K562 (cell line): ENCODE measurements at regions not wholly inside any gene's neighbourhood (a gene's known extent, or its start where the extent isn't known, plus 50 kb on each side); places are given as distances from the start of the nearest gene placed in this dataset.

Source experiments
- ATAC-seq: fragments of 200-7000 bp; cut with Tn5 transposase; 3 replicates; pipeline ENCODE4 v1.9.1; 2020; ENCODE audit warnings: moderate library complexity
- BruUV-seq: library from RNA; stranded (reverse); fragments of 400-500 nt; replicated peaks from 2 replicates; lab custom pipeline; 2021; lab: Mats Ljungman, UMichigan
- CTCF ChIA-PET: fragments of 300-600 bp; formaldehyde crosslinking; extraction: SDS; loops from one replicate; lab custom pipeline; 2021; ENCODE audit warnings: low intra/inter-chr PET ratio; lab: Yijun Ruan, JAX
- POLR2A ChIA-PET: fragments of 300-600, 350-650 bp; sonication (Branson Sonifier 250); formaldehyde crosslinking; extraction: SDS; loops from one replicate; lab custom pipeline; 2021; ENCODE audit warnings: antibody characterized with exemption, inconsistent platforms; lab: Yijun Ruan, JAX
- DNase-seq, 4 experiments: peaks; one replicate each; pipeline versions ENCODE4 v3.0.0 to v3.0.0-alpha.2; 2011 to 2018; ENCODE audit warnings: low spot score in 3 of 4, mixed read lengths in 3 of 4; ENCODE audit errors: extremely low read depth in 1 of 4
- FAIRE-seq: peaks from 2 replicates; lab custom pipeline; 2011; peaks lifted over from hg19 to GRCh38; lab: Jason Lieb, UNC
- H2AFZ ChIP-seq: 2 replicates; pipeline ENCODE4 v1.6.0; 2011; ENCODE audit warnings: low read depth, low read length, control low read depth, inconsistent platforms
- H3K27ac ChIP-seq: fragments of 200-600 bp; 3 replicates; pipeline ENCODE4 v1.8.0; 2011; ENCODE audit warnings: low read depth, mild to moderate bottlenecking, control low read depth, inconsistent platforms, low read length, moderate library complexity, mixed read lengths; ENCODE audit errors: extremely low read depth
- H3K27me3 ChIP-seq, 2 experiments: fragments of 300-600 bp in 1 of 2; 2 replicates in 1 of 2; 3 replicates in 1 of 2; pipeline versions ENCODE4 v1.6.0 to v1.8.0; 2011; ENCODE audit warnings: inconsistent platforms in 2 of 2, low read length in 2 of 2, mild to moderate bottlenecking in 1 of 2, mixed read lengths in 1 of 2, moderate library complexity in 1 of 2; ENCODE audit not compliant: control insufficient read depth in 2 of 2, insufficient read depth in 2 of 2
- H3K36me3 ChIP-seq: fragments of 300-600 bp; 3 replicates; pipeline ENCODE4 v1.8.0; 2011; ENCODE audit warnings: mild to moderate bottlenecking, low read length, inconsistent platforms; ENCODE audit not compliant: control insufficient read depth, insufficient read depth
- H3K4me1 ChIP-seq, 2 experiments: fragments of 200-600 bp in 1 of 2; replicated peaks in 1 of 2; 2 replicates in 1 of 2; 3 replicates in 1 of 2; pipeline versions ENCODE4 v1.5.1 to v1.8.0; 2011; ENCODE audit warnings: inconsistent platforms in 2 of 2, low read length in 2 of 2, mild to moderate bottlenecking in 1 of 2, mixed read lengths in 1 of 2, moderate library complexity in 1 of 2; ENCODE audit not compliant: control insufficient read depth in 2 of 2, insufficient read depth in 2 of 2
- H3K4me2 ChIP-seq: 2 replicates; pipeline ENCODE4 v1.6.1; 2011; ENCODE audit warnings: low read length, control low read depth, inconsistent platforms, mixed read lengths; ENCODE audit not compliant: insufficient read depth
- H3K4me3 ChIP-seq: fragments of 200-600 bp; sonication (generic), shearing (Covaris generic); 2 replicates; pipeline ENCODE4 v1.5.1; 2016; ENCODE audit warnings: control low read depth, inconsistent platforms
- H3K79me2 ChIP-seq: fragments of 200-600 bp; 3 replicates; pipeline ENCODE4 v1.8.0; 2011; ENCODE audit warnings: low read length, inconsistent platforms; ENCODE audit not compliant: control insufficient read depth, insufficient read depth
- H3K9ac ChIP-seq, 2 experiments: 2 replicates each; pipeline versions ENCODE4 v1.6.0 to v1.6.1; 2011; ENCODE audit warnings: low read depth in 2 of 2, low read length in 2 of 2, control low read depth in 1 of 2, inconsistent platforms in 1 of 2, mild to moderate bottlenecking in 1 of 2, mixed read lengths in 1 of 2; ENCODE audit not compliant: insufficient read depth in 1 of 2
- H3K9me1 ChIP-seq: one replicate; pipeline ENCODE4 v1.6.0; 2011; ENCODE audit warnings: inconsistent platforms, mild to moderate bottlenecking, low read length, moderate library complexity; ENCODE audit not compliant: control insufficient read depth, insufficient read depth
- H3K9me3 ChIP-seq: replicated peaks from 2 replicates; pipeline ENCODE4 v1.5.1; 2011; ENCODE audit warnings: low read depth, low read length, inconsistent platforms; ENCODE audit not compliant: control insufficient read depth, insufficient read depth
- H4K20me1 ChIP-seq: replicated peaks from 2 replicates; pipeline ENCODE4 v1.6.1; 2011; ENCODE audit warnings: low read length, inconsistent platforms, mixed read lengths; ENCODE audit not compliant: control insufficient read depth, insufficient read depth
- CSDE1 ChIP-seq, 2 experiments: fragments of 450-650 bp; IDR thresholded peaks; 2 replicates each; pipeline ENCODE4 v1.6.1; 2016; ENCODE audit warnings: mild to moderate bottlenecking in 1 of 2
- ELF1 ChIP-seq: fragments of 200-800 bp; sonication (Bioruptor generic); IDR thresholded peaks from 2 replicates; pipeline ENCODE4 v1.6.1; 2016; ENCODE audit warnings: missing genetic modification characterization, missing compliant biosample characterization
- PCBP1 ChIP-seq: fragments of 200-400 bp; formaldehyde crosslinking; IDR thresholded peaks from 2 replicates; pipeline ENCODE4 v1.6.1; 2018; ENCODE audit warnings: mild to moderate bottlenecking, low read depth, low read length; ENCODE audit not compliant: poor library complexity, severe bottlenecking
- RBM34 ChIP-seq: fragments of 200-400 bp; formaldehyde crosslinking; IDR thresholded peaks from 2 replicates; pipeline ENCODE4 v1.6.1; 2018; ENCODE audit warnings: low read length, borderline replicate concordance; ENCODE audit not compliant: insufficient read depth
- RCOR1 ChIP-seq, 2 experiments: IDR thresholded peaks; 2 replicates each; pipeline ENCODE4 v1.6.1; 2012; ENCODE audit warnings: low read depth in 2 of 2, low read length in 2 of 2, borderline replicate concordance in 1 of 2, improper control_type of control experiment in 1 of 2
- SIN3B ChIP-seq: fragments of 450-650 bp; IDR thresholded peaks from 2 replicates; pipeline ENCODE4 v1.6.1; 2017; ENCODE audit warnings: low read depth, mild to moderate bottlenecking, moderate library complexity
- TEAD2 ChIP-seq: fragments of 450-650 bp; IDR thresholded peaks from 2 replicates; pipeline ENCODE4 v1.6.1; 2016; ENCODE audit warnings: missing genetic modification characterization, control low read depth, missing compliant biosample characterization
- ZNF121 ChIP-seq: sonication (generic); formaldehyde crosslinking; conservative IDR thresholded peaks from 2 replicates; pipeline ENCODE4 v1.8.0; 2022; ENCODE audit warnings: missing genetic modification reagents
- ZNF24 ChIP-seq: fragments of 450-650 bp; IDR thresholded peaks from 2 replicates; pipeline ENCODE4 v1.6.1; 2016
- ZNF77 ChIP-seq: fragments of 250-450 bp; sonication (Bioruptor Pico); IDR thresholded peaks from 2 replicates; pipeline ENCODE4 v1.5.0; 2020
- in situ Hi-C: fragments of 300-500 bp; cut with MboI; formaldehyde crosslinking; loops from 4 replicates; pipeline ENCODE4 v1.15.0; 2018; ENCODE audit warnings: inconsistent platforms, mixed read lengths
- intact Hi-C: fragments of 100-400 bp; cut with micrococcal nuclease; formaldehyde crosslinking; loops from 2 replicates; pipeline ENCODE4 v1.14.2; 2022
- TF ChIP-seq, protein P1 (sequence below): fragments of 450-650 bp; IDR thresholded peaks from 2 replicates; pipeline ENCODE4 v1.6.1; 2016; ENCODE audit warnings: low read depth
- TF ChIP-seq, protein P2 (sequence below): fragments of 250-450 bp; sonication (Bioruptor Pico); IDR thresholded peaks from 2 replicates; pipeline ENCODE4 v1.5.0; 2022; ENCODE audit warnings: mild to moderate bottlenecking
- TF ChIP-seq, protein P3 (sequence below): fragments of 450-650 bp; formaldehyde crosslinking; IDR thresholded peaks from 2 replicates; pipeline ENCODE4 v1.4.0; 2022; ENCODE audit warnings: missing genetic modification characterization

DNA sequence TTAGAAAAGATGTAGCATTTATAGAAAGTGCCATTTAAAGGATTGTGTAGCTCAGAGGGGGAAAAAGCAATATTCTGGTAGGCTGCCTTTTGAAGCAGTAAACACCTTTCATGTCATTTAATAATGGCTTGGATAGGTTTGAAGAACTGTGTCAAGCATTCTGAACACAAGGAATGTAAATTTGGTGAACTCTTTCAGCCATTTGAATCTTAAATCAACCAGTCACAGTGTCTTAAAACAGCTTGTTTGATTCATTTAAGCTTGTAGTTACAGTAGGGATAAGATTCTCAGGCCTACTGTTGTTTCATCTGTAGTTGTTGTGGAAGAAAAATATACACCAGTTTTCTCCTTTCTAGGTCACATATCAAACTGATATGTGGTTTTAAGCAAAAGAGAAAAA is 299.4 kb upstream of the NOVA1 start:
- in situ Hi-C loops, result no loop called here
- H3K27me3 ChIP-seq, result no peaks in the 10 kb centered on the region
- H3K4me3 ChIP-seq, result no peak overlapping the region
- H3K9me1 ChIP-seq, result no peaks in the 10 kb centered on the region
- no TSS peak for BruUV-seq
- ChIA-PET POLR2A (no interaction called here), CTCF (no interaction called here)
- no peaks in the 10 kb centered on the region for H3K36me3 ChIP-seq
- ATAC-seq (no peak), DNase-seq (no peak), FAIRE-seq (no peak)
- H3K9ac ChIP-seq, result no peak overlapping the region
- no peak overlapping the region for H3K4me2 ChIP-seq
- intact Hi-C loops, result no loop called here
- TF ChIP-seq ZNF24 (no peak), TEAD2 (tag) (no peak), PCBP1 (no peak), ZNF121 (CRISPR knock-in tag) (no peak), ELF1 (tag) (no peak), RBM34 (no peak), CSDE1 (IDR thresholded peaks at IDR 0.05) (no peak), RCOR1 (IDR thresholded peaks at IDR 0.05; ENCODE audit: borderline replicate concordance in 1 of 2, low read depth in 2 of 2, low read length in 2 of 2) (no peak), SIN3B (no peak), ZNF77 (CRISPR knock-in tag) (no peak)
- TF ChIP-seq, protein P1, sequence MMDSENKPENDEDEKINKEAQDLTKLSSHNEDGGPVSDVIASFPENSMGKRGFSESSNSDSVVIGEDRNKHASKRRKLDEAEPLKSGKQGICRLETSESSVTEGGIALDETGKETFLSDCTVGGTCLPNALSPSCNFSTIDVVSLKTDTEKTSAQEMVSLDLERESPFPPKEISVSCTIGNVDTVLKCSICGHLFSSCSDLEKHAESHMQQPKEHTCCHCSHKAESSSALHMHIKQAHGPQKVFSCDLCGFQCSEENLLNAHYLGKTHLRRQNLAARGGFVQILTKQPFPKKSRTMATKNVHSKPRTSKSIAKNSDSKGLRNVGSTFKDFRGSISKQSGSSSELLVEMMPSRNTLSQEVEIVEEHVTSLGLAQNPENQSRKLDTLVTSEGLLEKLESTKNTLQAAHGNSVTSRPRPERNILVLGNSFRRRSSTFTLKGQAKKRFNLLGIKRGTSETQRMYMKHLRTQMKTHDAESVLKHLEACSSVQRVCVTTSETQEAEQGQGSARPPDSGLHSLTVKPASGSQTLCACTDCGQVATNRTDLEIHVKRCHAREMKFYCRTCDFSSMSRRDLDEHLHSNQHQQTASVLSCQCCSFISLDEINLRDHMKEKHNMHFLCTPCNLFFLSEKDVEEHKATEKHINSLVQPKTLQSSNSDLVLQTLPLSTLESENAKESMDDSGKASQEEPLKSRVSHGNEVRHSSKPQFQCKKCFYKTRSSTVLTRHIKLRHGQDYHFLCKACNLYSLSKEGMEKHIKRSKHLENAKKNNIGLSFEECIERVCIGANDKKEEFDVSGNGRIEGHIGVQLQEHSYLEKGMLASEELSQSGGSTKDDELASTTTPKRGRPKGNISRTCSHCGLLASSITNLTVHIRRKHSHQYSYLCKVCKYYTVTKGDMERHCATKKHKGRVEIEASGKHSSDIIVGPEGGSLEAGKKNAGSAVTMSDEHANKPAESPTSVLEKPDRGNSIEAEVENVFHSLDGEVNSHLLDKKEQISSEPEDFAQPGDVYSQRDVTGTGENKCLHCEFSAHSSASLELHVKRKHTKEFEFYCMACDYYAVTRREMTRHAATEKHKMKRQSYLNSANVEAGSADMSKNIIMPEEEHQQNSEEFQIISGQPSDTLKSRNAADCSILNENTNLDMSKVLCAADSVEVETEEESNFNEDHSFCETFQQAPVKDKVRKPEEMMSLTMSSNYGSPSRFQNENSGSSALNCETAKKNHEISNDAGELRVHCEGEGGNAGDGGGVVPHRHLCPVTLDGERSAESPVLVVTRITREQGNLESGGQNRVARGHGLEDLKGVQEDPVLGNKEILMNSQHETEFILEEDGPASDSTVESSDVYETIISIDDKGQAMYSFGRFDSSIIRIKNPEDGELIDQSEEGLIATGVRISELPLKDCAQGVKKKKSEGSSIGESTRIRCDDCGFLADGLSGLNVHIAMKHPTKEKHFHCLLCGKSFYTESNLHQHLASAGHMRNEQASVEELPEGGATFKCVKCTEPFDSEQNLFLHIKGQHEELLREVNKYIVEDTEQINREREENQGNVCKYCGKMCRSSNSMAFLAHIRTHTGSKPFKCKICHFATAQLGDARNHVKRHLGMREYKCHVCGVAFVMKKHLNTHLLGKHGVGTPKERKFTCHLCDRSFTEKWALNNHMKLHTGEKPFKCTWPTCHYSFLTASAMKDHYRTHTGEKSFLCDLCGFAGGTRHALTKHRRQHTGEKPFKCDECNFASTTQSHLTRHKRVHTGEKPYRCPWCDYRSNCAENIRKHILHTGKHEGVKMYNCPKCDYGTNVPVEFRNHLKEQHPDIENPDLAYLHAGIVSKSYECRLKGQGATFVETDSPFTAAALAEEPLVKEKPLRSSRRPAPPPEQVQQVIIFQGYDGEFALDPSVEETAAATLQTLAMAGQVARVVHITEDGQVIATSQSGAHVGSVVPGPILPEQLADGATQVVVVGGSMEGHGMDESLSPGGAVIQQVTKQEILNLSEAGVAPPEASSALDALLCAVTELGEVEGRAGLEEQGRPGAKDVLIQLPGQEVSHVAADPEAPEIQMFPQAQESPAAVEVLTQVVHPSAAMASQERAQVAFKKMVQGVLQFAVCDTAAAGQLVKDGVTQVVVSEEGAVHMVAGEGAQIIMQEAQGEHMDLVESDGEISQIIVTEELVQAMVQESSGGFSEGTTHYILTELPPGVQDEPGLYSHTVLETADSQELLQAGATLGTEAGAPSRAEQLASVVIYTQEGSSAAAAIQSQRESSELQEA, result no peak
- TF ChIP-seq, protein P2, sequence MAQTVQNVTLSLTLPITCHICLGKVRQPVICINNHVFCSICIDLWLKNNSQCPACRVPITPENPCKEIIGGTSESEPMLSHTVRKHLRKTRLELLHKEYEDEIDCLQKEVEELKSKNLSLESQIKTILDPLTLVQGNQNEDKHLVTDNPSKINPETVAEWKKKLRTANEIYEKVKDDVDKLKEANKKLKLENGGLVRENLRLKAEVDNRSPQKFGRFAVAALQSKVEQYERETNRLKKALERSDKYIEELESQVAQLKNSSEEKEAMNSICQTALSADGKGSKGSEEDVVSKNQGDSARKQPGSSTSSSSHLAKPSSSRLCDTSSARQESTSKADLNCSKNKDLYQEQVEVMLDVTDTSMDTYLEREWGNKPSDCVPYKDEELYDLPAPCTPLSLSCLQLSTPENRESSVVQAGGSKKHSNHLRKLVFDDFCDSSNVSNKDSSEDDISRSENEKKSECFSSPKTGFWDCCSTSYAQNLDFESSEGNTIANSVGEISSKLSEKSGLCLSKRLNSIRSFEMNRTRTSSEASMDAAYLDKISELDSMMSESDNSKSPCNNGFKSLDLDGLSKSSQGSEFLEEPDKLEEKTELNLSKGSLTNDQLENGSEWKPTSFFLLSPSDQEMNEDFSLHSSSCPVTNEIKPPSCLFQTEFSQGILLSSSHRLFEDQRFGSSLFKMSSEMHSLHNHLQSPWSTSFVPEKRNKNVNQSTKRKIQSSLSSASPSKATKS (CRISPR knock-in tag), result no peak
- TF ChIP-seq, protein P3, sequence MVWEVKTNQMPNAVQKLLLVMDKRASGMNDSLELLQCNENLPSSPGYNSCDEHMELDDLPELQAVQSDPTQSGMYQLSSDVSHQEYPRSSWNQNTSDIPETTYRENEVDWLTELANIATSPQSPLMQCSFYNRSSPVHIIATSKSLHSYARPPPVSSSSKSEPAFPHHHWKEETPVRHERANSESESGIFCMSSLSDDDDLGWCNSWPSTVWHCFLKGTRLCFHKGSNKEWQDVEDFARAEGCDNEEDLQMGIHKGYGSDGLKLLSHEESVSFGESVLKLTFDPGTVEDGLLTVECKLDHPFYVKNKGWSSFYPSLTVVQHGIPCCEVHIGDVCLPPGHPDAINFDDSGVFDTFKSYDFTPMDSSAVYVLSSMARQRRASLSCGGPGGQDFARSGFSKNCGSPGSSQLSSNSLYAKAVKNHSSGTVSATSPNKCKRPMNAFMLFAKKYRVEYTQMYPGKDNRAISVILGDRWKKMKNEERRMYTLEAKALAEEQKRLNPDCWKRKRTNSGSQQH (CRISPR knock-in tag), result no peak
- H3K27ac ChIP-seq, result no peak overlapping the region
- H3K79me2 ChIP-seq, result no peaks in the 10 kb centered on the region
- H4K20me1 ChIP-seq, result no peaks in the 10 kb centered on the region
- no peaks in the 10 kb centered on the region for H3K4me1 ChIP-seq
- H3K9me3 ChIP-seq, result no peaks in the 10 kb centered on the region
- no peak overlapping the region for H2AFZ ChIP-seq
